D721Med (cell line): ENCODE measurements at regions not wholly inside any gene's neighbourhood (a gene's known extent, or its start where the extent isn't known, plus 50 kb on each side); places are given as distances from the start of the nearest gene placed in this dataset.

Source experiments
- DNase-seq: peaks from one replicate; pipeline ENCODE4 v3.0.0; 2011; ENCODE audit warnings: low spot score; ENCODE audit not compliant: insufficient read length
- FAIRE-seq: peaks from 2 replicates; lab custom pipeline; 2011; peaks lifted over from hg19 to GRCh38; lab: Jason Lieb, UNC
- CTCF ChIP-seq: IDR thresholded peaks from 2 replicates; pipeline ENCODE4 v1.5.1; 2012; ENCODE audit warnings: mild to moderate bottlenecking, control low read depth; ENCODE audit not compliant: insufficient read depth; ENCODE audit errors: missing control alignments

GRCh38 chr4:136829280-136829679, 703.0 kb downstream of the PCDH18 start:
- DNase-seq (no peak), FAIRE-seq (peak; percentile 91)
- no peak for TF ChIP-seq CTCF

- DNase-seq = no peak
- TF ChIP-seq CTCF = no peak
- no peak for FAIRE-seq
These were observed 709.3 kb downstream of the PCDH18 start for GRCh38 chr4:136823020-136823419.

- FAIRE-seq = no peak
- DNase-seq = no peak
These were observed 713.4 kb downstream of the PCDH18 start for GRCh38 chr4:136818811-136819330.

GRCh38 chr4:136812100-136812880, 720.0 kb downstream of the PCDH18 start:
- TF ChIP-seq CTCF = no peak
- FAIRE-seq (no peak), DNase-seq (no peak)

More at GRCh38 chr4:136818811-136819330, 713.4 kb downstream of the PCDH18 start:
- TF ChIP-seq CTCF = no peak

- TF ChIP-seq CTCF = no peak
- no peak for FAIRE-seq
- no peak for DNase-seq
These were observed 720.7 kb downstream of the PCDH18 start for GRCh38 chr4:136811496-136812077.

- no peak for TF ChIP-seq CTCF
- FAIRE-seq = no peak
- DNase-seq = no peak
These were observed 721.7 kb downstream of the PCDH18 start for GRCh38 chr4:136810626-136811025.

GRCh38 chr4:136806844-136807243, 725.5 kb downstream of the PCDH18 start:
- FAIRE-seq (no peak), DNase-seq (no peak)
- TF ChIP-seq CTCF = no peak
